K562 (cell line): ENCODE measurements at regions not wholly inside any gene's neighbourhood (a gene's known extent, or its start where the extent isn't known, plus 50 kb on each side); places are given as distances from the start of the nearest gene placed in this dataset.

Experiments
- CBFA2T3 ChIP-seq: fragments of 450-650 bp; IDR thresholded peaks from 2 replicates; pipeline ENCODE4 v1.6.1; 2017
- CREM ChIP-seq: IDR thresholded peaks from 2 replicates; pipeline ENCODE4 v1.6.1; 2014; ENCODE audit warnings: antibody characterized with exemption, low read depth
- DPF2 ChIP-seq: fragments of 450-650 bp; IDR thresholded peaks from 2 replicates; pipeline ENCODE4 v1.6.1; 2016
- ETV5 ChIP-seq: sonication (generic); formaldehyde crosslinking; IDR thresholded peaks from 2 replicates; pipeline ENCODE4 v1.4.0; 2020; ENCODE audit warnings: low read depth, mild to moderate bottlenecking, missing genetic modification reagents
- GABPA ChIP-seq: fragments of 200-800 bp; sonication (Bioruptor generic); conservative IDR thresholded peaks from 2 replicates; pipeline ENCODE4 v1.6.1; 2016; ENCODE audit warnings: low read depth, missing genetic modification characterization, missing compliant biosample characterization
- HOXB6 ChIP-seq: fragments of 250-450 bp; sonication (Bioruptor Pico); IDR thresholded peaks from 2 replicates; pipeline ENCODE4 v1.5.1; 2022; ENCODE audit warnings: mild to moderate bottlenecking, borderline replicate concordance
- MNT ChIP-seq, 2 experiments: fragments of 450-650 bp; conservative IDR thresholded peaks; 2 replicates each; pipeline ENCODE4 v1.6.1; 2017; ENCODE audit warnings: mild to moderate bottlenecking in 2 of 2, moderate library complexity in 2 of 2
- PML ChIP-seq: IDR thresholded peaks from 2 replicates; pipeline ENCODE4 v1.6.1; 2012; ENCODE audit warnings: low read length, inconsistent platforms
- POU5F1 ChIP-seq: fragments of 150-350 bp; IDR thresholded peaks from 2 replicates; pipeline ENCODE4 v1.6.1; 2014; ENCODE audit warnings: borderline replicate concordance, low read length, low read depth, mild to moderate bottlenecking; ENCODE audit not compliant: partially characterized antibody
- PURB ChIP-seq: sonication (generic); formaldehyde crosslinking; IDR thresholded peaks from 2 replicates; pipeline ENCODE4 v1.9.0; 2021; ENCODE audit warnings: low read depth, mild to moderate bottlenecking, missing genetic modification reagents
- TBL1XR1 ChIP-seq, 2 experiments: IDR thresholded peaks; 2 replicates each; pipeline ENCODE4 v1.6.1; 2012; ENCODE audit warnings: improper control_type of control experiment in 2 of 2, low read length in 2 of 2, mild to moderate bottlenecking in 1 of 2
- TCF3 ChIP-seq: sonication (generic); formaldehyde crosslinking; IDR thresholded peaks from 2 replicates; pipeline ENCODE4 v1.4.0; 2020; ENCODE audit warnings: mild to moderate bottlenecking, missing genetic modification reagents
- ZBED1 ChIP-seq: IDR thresholded peaks from 2 replicates; pipeline ENCODE4 v1.6.1; 2014
- ZMIZ1 ChIP-seq, 2 experiments: fragments of 150-350 bp in 1 of 2; IDR thresholded peaks; 2 replicates each; pipeline ENCODE4 v1.6.1; 2012 to 2016; ENCODE audit warnings: low read depth in 2 of 2, low read length in 2 of 2, mild to moderate bottlenecking in 1 of 2, moderate library complexity in 1 of 2
- ZNF316 ChIP-seq: fragments of 450-650 bp; IDR thresholded peaks from 2 replicates; pipeline ENCODE4 v1.6.1; 2016
- ZNF592 ChIP-seq: fragments of 450-650 bp; IDR thresholded peaks from 2 replicates; pipeline ENCODE4 v1.6.1; 2017; ENCODE audit warnings: antibody characterized with exemption, mild to moderate bottlenecking

GRCh38 chr2:144596073-144596871 lies 76.4 kb upstream of the ZEB2 start (continued):
- TF ChIP-seq MNT (conservative IDR thresholded peaks at IDR 0.05) (peak in 1 of 2 experiments; percentile 44; a peak in 2 of 4 replicates), CREM (peak; percentile 36; the same call in 1 of the 2 replicates), GABPA (tag) (peak; percentile 41; the same call in 1 of the 2 replicates), ZNF592 (peak; percentile 87), ZBED1 (no peak), CBFA2T3 (peak; percentile 91), DPF2 (peak; percentile 94), PURB (CRISPR knock-in tag) (no peak), ZMIZ1 (IDR thresholded peaks at IDR 0.05; ENCODE audit: low read depth in 2 of 2, low read length in 2 of 2) (peak in 1 of 2 experiments; percentile 83; a peak in 2 of 4 replicates), TBL1XR1 (IDR thresholded peaks at IDR 0.05; ENCODE audit: low read length in 2 of 2) (peak in 1 of 2 experiments; percentile 15; a peak in 1 of 4 replicates), ETV5 (CRISPR knock-in tag) (peak; percentile 90), PML (peak; percentile 66), POU5F1 (no peak), ZNF316 (no peak), TCF3 (CRISPR knock-in tag) (peak; percentile 85), HOXB6 (CRISPR knock-in tag) (no peak)
